HUES6 (cell line): ENCODE measurements at regions not wholly inside any gene's neighbourhood (a gene's known extent, or its start where the extent isn't known, plus 50 kb on each side); places are given as distances from the start of the nearest gene placed in this dataset.

Experiments used
- H3K27ac ChIP-seq: 2 replicates; pipeline ENCODE4 v1.7.0; 2013; ENCODE audit warnings: low read depth, mild to moderate bottlenecking, low read length, inconsistent platforms
- H3K27me3 ChIP-seq: 2 replicates; pipeline ENCODE4 v1.6.1; 2013; ENCODE audit warnings: low read length; ENCODE audit not compliant: control insufficient read depth, insufficient read depth
- H3K36me3 ChIP-seq: 2 replicates; pipeline ENCODE4 v1.6.1; 2013; ENCODE audit warnings: low read length; ENCODE audit not compliant: control insufficient read depth, insufficient read depth
- H3K4me1 ChIP-seq: 2 replicates; pipeline ENCODE4 v1.6.1; 2013; ENCODE audit warnings: low read length; ENCODE audit not compliant: control insufficient read depth, insufficient read depth
- H3K4me3 ChIP-seq: 2 replicates; pipeline ENCODE4 v1.5.1; 2013; ENCODE audit warnings: low read depth, low read length
- H3K9ac ChIP-seq: one replicate; pipeline ENCODE4 v1.6.1; 2013; ENCODE audit warnings: mild to moderate bottlenecking, low read length
- H3K9me3 ChIP-seq: 2 replicates; pipeline ENCODE4 v1.6.1; 2013; ENCODE audit warnings: low read depth, low read length; ENCODE audit not compliant: control insufficient read depth, insufficient read depth

GRCh38 chr17:33967608-33968349 lies 287.3 kb upstream of the CCL2 start:
- H3K4me3 ChIP-seq = no peak overlapping the region
- no peaks in the 10 kb centered on the region for H3K27me3 ChIP-seq
- no peak overlapping the region for H3K9ac ChIP-seq
- H3K9me3 ChIP-seq = no peaks in the 10 kb centered on the region
- H3K27ac ChIP-seq = no peak overlapping the region
- no peaks in the 10 kb centered on the region for H3K36me3 ChIP-seq
- H3K4me1 ChIP-seq = peaks cover 22% of the 10 kb centered on the region

DNA sequence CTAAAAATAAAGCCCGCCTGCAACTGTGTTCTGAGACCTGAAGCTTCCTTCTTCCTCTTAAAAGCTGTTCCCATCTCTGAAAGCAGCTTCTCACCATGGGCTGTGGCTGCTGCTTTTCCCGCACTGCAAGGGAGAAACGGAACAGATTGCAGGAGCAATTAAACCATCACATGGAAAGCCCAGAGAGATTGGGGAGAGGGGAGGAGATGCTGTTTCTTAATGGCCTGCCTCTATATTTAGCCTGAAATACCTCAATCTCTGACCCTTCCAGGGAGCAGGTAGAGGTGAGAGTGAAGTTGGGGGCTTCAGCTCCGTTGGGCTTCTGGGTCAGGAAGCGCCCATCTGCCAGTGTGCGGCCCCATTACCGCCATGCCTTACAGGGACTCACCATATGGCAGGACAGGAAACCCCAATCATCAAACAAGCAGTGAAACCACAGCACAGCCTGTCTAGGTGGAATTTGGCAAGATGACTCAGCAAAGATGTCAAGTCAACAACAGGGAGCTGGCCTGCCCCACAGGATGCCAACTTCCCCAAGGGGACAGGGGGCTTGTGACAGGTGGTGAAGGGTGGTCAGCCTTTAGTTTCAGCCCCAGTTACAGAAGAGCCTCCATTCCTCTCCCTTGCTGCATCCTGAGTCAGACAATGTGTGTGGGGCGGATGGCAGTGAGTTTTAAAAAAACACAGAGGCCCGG lies 286.6 kb upstream of the CCL2 start:
- Histone ChIP-seq H3K4me3 (no peak overlapping the region), H3K27me3 (no peaks in the 10 kb centered on the region), H3K36me3 (no peaks in the 10 kb centered on the region), H3K4me1 (peaks cover 24% of the 10 kb centered on the region), H3K27ac (no peak overlapping the region), H3K9ac (peak overlapping the region; percentile 9), H3K9me3 (no peaks in the 10 kb centered on the region)

DNA sequence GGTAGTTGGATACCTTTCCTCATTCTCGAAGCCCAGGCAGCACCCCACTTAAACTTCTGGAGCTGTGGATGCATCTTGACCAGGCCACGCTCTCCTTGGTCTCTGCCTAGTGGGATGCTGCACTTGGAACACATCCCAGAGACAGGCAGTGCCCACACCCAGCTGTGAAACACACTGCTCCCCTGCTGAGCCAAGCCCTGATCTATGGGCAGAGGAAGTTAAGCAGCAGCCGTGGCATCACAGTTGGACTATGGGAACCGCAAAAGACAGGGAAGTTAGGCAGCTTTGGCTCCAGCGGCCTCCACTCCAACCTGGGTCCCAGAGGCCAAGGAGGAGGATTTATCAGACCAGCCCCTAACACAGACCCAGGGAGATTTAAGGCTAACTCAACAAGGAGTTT lies 284.8 kb upstream of the CCL2 start:
- H3K27ac ChIP-seq = no peak overlapping the region
- peaks cover 24% of the 10 kb centered on the region for H3K4me1 ChIP-seq
- H3K36me3 ChIP-seq = no peaks in the 10 kb centered on the region
- no peaks in the 10 kb centered on the region for H3K27me3 ChIP-seq
- no peak overlapping the region for H3K9ac ChIP-seq
- no peak overlapping the region for H3K4me3 ChIP-seq
- H3K9me3 ChIP-seq = no peaks in the 10 kb centered on the region

- Histone ChIP-seq H3K4me1 (peaks cover 24% of the 10 kb centered on the region), H3K9ac (no peak overlapping the region), H3K36me3 (no peaks in the 10 kb centered on the region), H3K27ac (no peak overlapping the region), H3K9me3 (no peaks in the 10 kb centered on the region), H3K27me3 (no peaks in the 10 kb centered on the region), H3K4me3 (no peak overlapping the region)
Observed at GRCh38 chr17:33972763-33973162, 282.3 kb upstream of the CCL2 start.

GRCh38 chr17:33973491-33973890 lies 281.6 kb upstream of the CCL2 start:
- H3K27ac ChIP-seq = no peak overlapping the region

DNA sequence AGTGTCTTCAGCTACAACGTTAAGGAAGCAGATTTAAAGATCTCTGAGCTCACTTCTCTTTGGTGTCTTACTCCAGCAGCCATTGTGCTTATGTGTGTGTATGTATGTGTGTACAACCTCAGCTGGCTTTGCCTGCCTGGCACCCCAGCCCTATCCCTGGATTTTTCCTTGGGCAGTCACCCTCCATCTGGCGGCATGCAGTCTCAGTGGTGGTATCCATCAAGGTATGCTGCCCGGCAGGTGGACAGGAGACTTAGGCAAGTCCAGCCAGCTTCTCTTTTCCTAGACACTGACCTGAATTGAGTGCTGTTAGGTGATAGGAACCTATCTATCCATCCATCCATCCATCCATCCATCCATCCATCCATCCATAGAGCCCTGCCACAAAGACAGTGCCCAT lies 280.8 kb upstream of the CCL2 start:
- no peak overlapping the region for H3K4me3 ChIP-seq
- H3K9ac ChIP-seq = no peak overlapping the region
- H3K27ac ChIP-seq = no peak overlapping the region
- H3K27me3 ChIP-seq = no peaks in the 10 kb centered on the region
- peaks cover 14% of the 10 kb centered on the region; the same call in 1 of the 2 replicates for H3K4me1 ChIP-seq
- no peaks in the 10 kb centered on the region for H3K9me3 ChIP-seq
- no peaks in the 10 kb centered on the region for H3K36me3 ChIP-seq

More at GRCh38 chr17:33973491-33973890, 281.6 kb upstream of the CCL2 start:
- Histone ChIP-seq H3K9me3 (no peaks in the 10 kb centered on the region), H3K9ac (no peak overlapping the region), H3K4me1 (peaks cover 21% of the 10 kb centered on the region), H3K27me3 (no peaks in the 10 kb centered on the region), H3K4me3 (no peak overlapping the region), H3K36me3 (no peaks in the 10 kb centered on the region)

DNA sequence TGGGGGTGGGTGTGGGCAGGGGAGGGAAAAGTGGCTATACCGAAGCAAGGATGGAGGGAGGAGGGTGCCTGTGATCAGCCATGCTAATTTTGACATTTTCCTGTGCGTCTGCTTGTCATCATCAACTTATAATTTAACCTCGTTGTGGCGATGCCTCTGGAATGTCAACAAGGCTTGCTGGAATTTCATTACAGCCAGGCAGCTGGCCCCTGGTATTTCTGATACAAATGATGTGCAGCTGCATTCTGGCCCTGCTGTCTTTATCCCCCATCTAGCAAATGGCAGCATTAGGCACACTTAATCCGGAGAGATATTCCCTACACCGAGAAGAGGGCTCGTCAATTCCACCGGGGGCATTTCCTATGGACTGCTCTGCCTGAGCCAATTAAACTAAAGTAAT lies 278.3 kb upstream of the CCL2 start:
- Histone ChIP-seq H3K27me3 (no peaks in the 10 kb centered on the region), H3K36me3 (no peaks in the 10 kb centered on the region), H3K4me1 (peaks cover 9% of the 10 kb centered on the region; the same call in 1 of the 2 replicates), H3K27ac (no peak overlapping the region), H3K4me3 (no peak overlapping the region), H3K9me3 (no peaks in the 10 kb centered on the region), H3K9ac (no peak overlapping the region)

DNA sequence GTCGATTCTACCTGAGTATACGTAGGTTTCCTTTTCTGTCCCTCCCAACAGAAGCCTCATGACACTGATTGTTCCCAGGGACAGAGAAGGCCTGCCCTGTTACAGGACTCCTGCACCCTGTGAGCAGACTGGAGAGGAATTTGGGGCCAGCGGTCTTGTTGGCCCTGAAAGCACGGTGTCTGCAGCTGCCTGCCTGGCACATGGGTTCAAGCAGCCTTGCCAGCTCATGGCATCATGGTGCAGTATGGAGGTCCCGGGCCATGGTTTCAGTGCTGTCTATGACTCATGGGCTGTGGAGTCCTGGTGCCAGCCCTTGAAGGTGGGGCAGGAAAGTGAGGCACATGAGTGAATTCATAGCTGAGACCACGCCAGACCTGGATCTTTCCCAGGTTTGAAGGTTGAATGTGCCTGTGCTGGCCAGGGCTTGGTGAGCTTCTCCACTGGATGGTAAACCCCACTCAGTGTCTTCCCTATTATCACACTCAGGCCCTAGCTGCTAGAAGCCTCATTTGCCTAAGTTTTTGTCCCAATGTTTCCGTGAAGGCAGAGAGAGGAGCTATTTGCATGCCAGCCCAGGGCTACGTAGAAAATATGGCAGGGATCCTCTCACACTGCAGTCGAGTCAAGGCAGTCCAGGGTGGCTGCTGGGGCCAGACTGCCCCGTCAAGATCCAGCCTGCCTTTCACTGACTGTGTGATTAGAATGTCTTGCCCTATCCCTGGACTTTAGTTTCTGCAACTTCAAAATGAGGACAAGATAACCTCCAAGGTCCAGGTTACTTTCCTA lies 277.2 kb upstream of the CCL2 start:
- Histone ChIP-seq H3K4me1 (peaks cover 4% of the 10 kb centered on the region; the same call in 1 of the 2 replicates), H3K4me3 (no peak overlapping the region), H3K9me3 (no peaks in the 10 kb centered on the region)

GRCh38 chr17:33978889-33979288 lies 276.2 kb upstream of the CCL2 start:
- Histone ChIP-seq H3K27ac (no peak overlapping the region), H3K4me3 (no peak overlapping the region), H3K9ac (no peak overlapping the region), H3K9me3 (no peaks in the 10 kb centered on the region), H3K4me1 (peaks cover 3% of the 10 kb centered on the region; the same call in 1 of the 2 replicates), H3K36me3 (no peaks in the 10 kb centered on the region), H3K27me3 (no peaks in the 10 kb centered on the region)

More for the DNA sequence above, 277.2 kb upstream of the CCL2 start:
- Histone ChIP-seq H3K36me3 (no peaks in the 10 kb centered on the region), H3K9ac (no peak overlapping the region), H3K27me3 (no peaks in the 10 kb centered on the region), H3K27ac (no peak overlapping the region)

- Histone ChIP-seq H3K9ac (no peak overlapping the region), H3K9me3 (no peaks in the 10 kb centered on the region), H3K4me1 (peaks cover 3% of the 10 kb centered on the region; the same call in 1 of the 2 replicates), H3K36me3 (no peaks in the 10 kb centered on the region), H3K27ac (no peak overlapping the region), H3K27me3 (no peaks in the 10 kb centered on the region), H3K4me3 (no peak overlapping the region)
Observed at GRCh38 chr17:33980193-33980592, 274.9 kb upstream of the CCL2 start.
